ENCODE measurements at regions not wholly inside any gene's neighbourhood (a gene's known extent, or its start where the extent isn't known, plus 50 kb on each side); places are given as distances from the start of the nearest gene placed in this dataset.

- TF ChIP-seq EP300 (IDR thresholded peaks at IDR 0.05; ENCODE audit: low read depth) (no peak), CTCF (IDR thresholded peaks at IDR 0.05) (no peak), POLR2AphosphoS5 (IDR thresholded peaks at IDR 0.05) (no peak), POLR2A (IDR thresholded peaks at IDR 0.05) (no peak)
Measured at GRCh38 chr4:165738571-165738970, 134.5 kb upstream of the TLL1 start.

All from transverse colon (tissue), 4 donors.